ENCODE measurements at regions not wholly inside any gene's neighbourhood (a gene's known extent, or its start where the extent isn't known, plus 50 kb on each side); places are given as distances from the start of the nearest gene placed in this dataset.

- no peak for DNase-seq (ENCODE audit: low spot score)
- no peaks in the 10 kb centered on the region for H3K4me1 ChIP-seq (ENCODE audit: control insufficient read depth in 1 of 2, low read depth in 2 of 2)
- no peak overlapping the region for H3K4me3 ChIP-seq
- no peak overlapping the region for H3K27ac ChIP-seq
- H3K27me3 ChIP-seq (replicated peaks; ENCODE audit: insufficient read depth), result no peaks in the 10 kb centered on the region
- no peaks in the 10 kb centered on the region for H3K36me3 ChIP-seq
- ATAC-seq (ENCODE audit: insufficient number of reproducible peaks, low FRiP score, low read depth), result no peak
- H3K9me3 ChIP-seq, result no peaks in the 10 kb centered on the region
- TF ChIP-seq CTCF (IDR thresholded peaks at IDR 0.05), result no peak
Measured at GRCh38 chr22:48434868-48435250, 1392.8 kb downstream of the BRD1 start.

GRCh38 chr22:48434156-48434867 is 1393.4 kb downstream of the BRD1 start:
- Histone ChIP-seq H3K4me1 (ENCODE audit: control insufficient read depth in 1 of 2, low read depth in 2 of 2) (no peaks in the 10 kb centered on the region), H3K27ac (no peak overlapping the region), H3K36me3 (no peaks in the 10 kb centered on the region), H3K27me3 (replicated peaks; ENCODE audit: insufficient read depth) (no peaks in the 10 kb centered on the region), H3K4me3 (no peak overlapping the region), H3K9me3 (no peaks in the 10 kb centered on the region)
- TF ChIP-seq CTCF (IDR thresholded peaks at IDR 0.05), result no peak
- no peak for ATAC-seq (ENCODE audit: insufficient number of reproducible peaks, low FRiP score, low read depth)
- DNase-seq (ENCODE audit: low spot score), result no peak

GRCh38 chr22:48433647-48434046 is 1394.0 kb downstream of the BRD1 start:
- Histone ChIP-seq H3K4me1 (ENCODE audit: control insufficient read depth in 1 of 2, low read depth in 2 of 2) (no peaks in the 10 kb centered on the region), H3K36me3 (no peaks in the 10 kb centered on the region), H3K4me3 (no peak overlapping the region), H3K27me3 (replicated peaks; ENCODE audit: insufficient read depth) (no peaks in the 10 kb centered on the region), H3K27ac (no peak overlapping the region), H3K9me3 (no peaks in the 10 kb centered on the region)
- DNase-seq (ENCODE audit: low spot score) (no peak), ATAC-seq (ENCODE audit: insufficient number of reproducible peaks, low FRiP score, low read depth) (no peak)
- TF ChIP-seq CTCF (IDR thresholded peaks at IDR 0.05), result no peak

- no peaks in the 10 kb centered on the region for H3K9me3 ChIP-seq
- no peak overlapping the region for H3K27ac ChIP-seq
- no peak for TF ChIP-seq CTCF (IDR thresholded peaks at IDR 0.05)
- ATAC-seq (ENCODE audit: insufficient number of reproducible peaks, low FRiP score, low read depth) (no peak), DNase-seq (ENCODE audit: low spot score) (no peak)
- no peaks in the 10 kb centered on the region for H3K4me1 ChIP-seq (ENCODE audit: control insufficient read depth in 1 of 2, low read depth in 2 of 2)
- H3K36me3 ChIP-seq, result no peaks in the 10 kb centered on the region
- H3K4me3 ChIP-seq, result no peak overlapping the region
- H3K27me3 ChIP-seq (replicated peaks; ENCODE audit: insufficient read depth), result no peaks in the 10 kb centered on the region
Measured at GRCh38 chr22:48432781-48433518, 1394.7 kb downstream of the BRD1 start.

- H3K9me3 ChIP-seq, result no peaks in the 10 kb centered on the region
- H3K4me3 ChIP-seq, result no peak overlapping the region
- ATAC-seq (ENCODE audit: insufficient number of reproducible peaks, low FRiP score, low read depth) (no peak), DNase-seq (ENCODE audit: low spot score) (no peak)
- no peak for TF ChIP-seq CTCF (IDR thresholded peaks at IDR 0.05)
- no peaks in the 10 kb centered on the region for H3K27me3 ChIP-seq (replicated peaks; ENCODE audit: insufficient read depth)
- H3K36me3 ChIP-seq, result no peaks in the 10 kb centered on the region
- H3K27ac ChIP-seq, result no peak overlapping the region
- no peaks in the 10 kb centered on the region for H3K4me1 ChIP-seq (ENCODE audit: control insufficient read depth in 1 of 2, low read depth in 2 of 2)
Measured at GRCh38 chr22:48431536-48432315, 1395.9 kb downstream of the BRD1 start.
